ENCODE measurements at regions not wholly inside any gene's neighbourhood (a gene's known extent, or its start where the extent isn't known, plus 50 kb on each side); places are given as distances from the start of the nearest gene placed in this dataset.

- no peaks in the 10 kb centered on the region for H3K79me1 ChIP-seq (ENCODE audit: low read depth, low read length)
- no peak overlapping the region for H3K23ac ChIP-seq (ENCODE audit: insufficient read length)
- no peaks in the 10 kb centered on the region for H3K36me3 ChIP-seq (ENCODE audit: control insufficient read depth in 2 of 4, insufficient read depth in 4 of 4, low read length in 3 of 4)
- H3K9ac ChIP-seq (replicated peaks in 1 of 4; ENCODE audit: extremely low read depth in 1 of 4, low read depth in 3 of 4, low read length in 3 of 4): no peak overlapping the region
- H2BK15ac ChIP-seq (ENCODE audit: low read length): no peak overlapping the region
- H4K91ac ChIP-seq (replicated peaks; ENCODE audit: insufficient read length, low read length): no peak overlapping the region
- H2BK20ac ChIP-seq (ENCODE audit: low read length): no peak overlapping the region
- no peak overlapping the region for H3K56ac ChIP-seq (replicated peaks; ENCODE audit: insufficient read length, low read depth, low read length)
- no peak overlapping the region for H2BK120ac ChIP-seq (replicated peaks; ENCODE audit: low read depth, low read length)
- no peak overlapping the region for H2BK12ac ChIP-seq (ENCODE audit: low read depth, low read length)
- no peak overlapping the region for H2AK5ac ChIP-seq (ENCODE audit: low read depth, low read length)
- H3K4me1 ChIP-seq (replicated peaks in 1 of 4; ENCODE audit: control insufficient read depth in 3 of 4, insufficient read depth in 4 of 4, low read length in 3 of 4): no peaks in the 10 kb centered on the region
- WGBS, 2 experiments (ENCODE audit: extremely low coverage in 1 of 2, insufficient coverage in 1 of 2, insufficient read length in 1 of 2, insufficient replicate concordance in 2 of 2, low coverage in 1 of 2, low lambda C conversion rate in 2 of 2, missing lambda C conversion rate in 1 of 2): 98% methylated on average over 3 of the region's 3 CpGs; no CpG with 5 or more reads in 1 of the 2 experiments
- no peaks in the 10 kb centered on the region for H3K23me2 ChIP-seq (ENCODE audit: low read depth, low read length)
- no peak overlapping the region for H4K5ac ChIP-seq (ENCODE audit: insufficient read length, low read depth, low read length)
- H3K27ac ChIP-seq (ENCODE audit: low read depth, low read length): no peak overlapping the region
- H3K9me3 ChIP-seq (ENCODE audit: insufficient read depth in 2 of 2, low read depth in 1 of 2, low read length in 1 of 2): no peaks in the 10 kb centered on the region
- no peak overlapping the region for H3K4me2 ChIP-seq (ENCODE audit: insufficient read depth in 1 of 2, low read depth in 2 of 2, low read length in 2 of 2)
- no peak overlapping the region for H3K14ac ChIP-seq (ENCODE audit: insufficient read length)
- H3K79me2 ChIP-seq (ENCODE audit: control insufficient read depth in 1 of 2, insufficient read depth in 2 of 2, low read length in 2 of 2): no peaks in the 10 kb centered on the region
- ChIA-PET POLR2A (ENCODE audit: partially characterized antibody) (no interaction called here), CTCF (ENCODE audit: partially characterized antibody) (no interaction called here)
- no peaks in the 10 kb centered on the region for H3K27me3 ChIP-seq (replicated peaks in 1 of 4; ENCODE audit: control insufficient read depth in 3 of 4, extremely low read depth in 1 of 4, insufficient read depth in 3 of 4, low read length in 3 of 4)
- no peak overlapping the region for H4K8ac ChIP-seq (ENCODE audit: extremely low read depth, insufficient read depth, low read length)
- FAIRE-seq (no peak), DNase-seq (ENCODE audit: low read depth in 1 of 2, low spot score in 2 of 2) (no peak)
- H2BK5ac ChIP-seq (ENCODE audit: low read depth, low read length): no peak overlapping the region
- no peak overlapping the region for H3K4me3 ChIP-seq (ENCODE audit: extremely low read depth in 1 of 4, insufficient read depth in 2 of 4, low read depth in 3 of 4, low read length in 4 of 4)
- H3K4ac ChIP-seq (replicated peaks; ENCODE audit: insufficient read length, low read depth, low read length): no peak overlapping the region
- H4K20me1 ChIP-seq (replicated peaks in 1 of 2; ENCODE audit: control insufficient read depth in 1 of 2, insufficient read depth in 2 of 2, low read length in 2 of 2): no peaks in the 10 kb centered on the region
- no peak overlapping the region for H2AFZ ChIP-seq (ENCODE audit: low read length)
- no peak overlapping the region for H3K18ac ChIP-seq (ENCODE audit: extremely low read depth, low read length)
- no peak for TF ChIP-seq KDM4A (IDR thresholded peaks at IDR 0.05; ENCODE audit: low read depth, low read length, severe bottlenecking)
- no peak for TF ChIP-seq NANOG (IDR thresholded peaks at IDR 0.05; ENCODE audit: insufficient read depth, low read depth, low read length, poor library complexity, severe bottlenecking)
- TF ChIP-seq, protein P1, sequence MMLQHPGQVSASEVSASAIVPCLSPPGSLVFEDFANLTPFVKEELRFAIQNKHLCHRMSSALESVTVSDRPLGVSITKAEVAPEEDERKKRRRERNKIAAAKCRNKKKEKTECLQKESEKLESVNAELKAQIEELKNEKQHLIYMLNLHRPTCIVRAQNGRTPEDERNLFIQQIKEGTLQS (IDR thresholded peaks at IDR 0.05; ENCODE audit: insufficient read depth, low read depth, low read length): no peak
- TF ChIP-seq, protein P2, sequence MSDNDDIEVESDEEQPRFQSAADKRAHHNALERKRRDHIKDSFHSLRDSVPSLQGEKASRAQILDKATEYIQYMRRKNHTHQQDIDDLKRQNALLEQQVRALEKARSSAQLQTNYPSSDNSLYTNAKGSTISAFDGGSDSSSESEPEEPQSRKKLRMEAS (IDR thresholded peaks at IDR 0.05): no peak
- TF ChIP-seq SP4 (IDR thresholded peaks at IDR 0.05; ENCODE audit: low read length): no peak
- TF ChIP-seq EZH2 (IDR thresholded peaks at IDR 0.05; ENCODE audit: low read depth, low read length, severe bottlenecking): no peak
Measured at GRCh38 chr15:39361497-39361896, 219.4 kb upstream of the THBS1 start.
